RWPE1 (cell line): ENCODE measurements at regions not wholly inside any gene's neighbourhood (a gene's known extent, or its start where the extent isn't known, plus 50 kb on each side); places are given as distances from the start of the nearest gene placed in this dataset.

Source experiments
- CTCF ChIA-PET: fragments of 350-600 bp; sonication (Branson Sonifier 250); formaldehyde crosslinking; extraction: SDS; loops from one replicate; lab custom pipeline; 2021; lab: Yijun Ruan, JAX
- POLR2A ChIA-PET: fragments of 400-600 bp; formaldehyde crosslinking; extraction: SDS; loops from one replicate; lab custom pipeline; 2020; ENCODE audit warnings: antibody characterized with exemption; ENCODE audit not compliant: low non-redundant PET; lab: Yijun Ruan, JAX
- DNase-seq: peaks from one replicate; pipeline ENCODE4 v3.0.0; 2012; ENCODE audit warnings: low spot score
- H3K27ac ChIP-seq: fragments of 450-650 bp; 2 replicates; pipeline ENCODE4 v1.5.1; 2017
- CTCF ChIP-seq: fragments of 450-650 bp; conservative IDR thresholded peaks from 2 replicates; pipeline ENCODE4 v1.5.1; 2017; ENCODE audit warnings: low read depth, mild to moderate bottlenecking

- CTCF ChIA-PET, result interaction anchor here (0.6 kb wide), 1 partner anchor 212 kb away, joined by 3 read pairs; no protein-coding TSS in a partner anchor
- H3K27ac ChIP-seq, result peak overlapping the region; percentile 93
- no peak for DNase-seq
- TF ChIP-seq CTCF, result no peak
- POLR2A ChIA-PET, result no interaction called here
These were observed 316.3 kb downstream of the BCL11B start for GRCh38 chr14:98955741-98956070.

- no peak for DNase-seq
- ChIA-PET CTCF (no interaction called here), POLR2A (no interaction called here)
- no peak for TF ChIP-seq CTCF
- H3K27ac ChIP-seq, result peak overlapping the region; percentile 93
These were observed 315.8 kb downstream of the BCL11B start for GRCh38 chr14:98956181-98956580.

- ChIA-PET POLR2A (no interaction called here), CTCF (interaction anchor here (0.6 kb wide), 1 partner anchor 212 kb away, joined by 4 read pairs; no protein-coding TSS in a partner anchor)
- peak overlapping the region; percentile 93 for H3K27ac ChIP-seq
- no peak for TF ChIP-seq CTCF
- DNase-seq, result no peak
These were observed 315.3 kb downstream of the BCL11B start for GRCh38 chr14:98956661-98957060.

- TF ChIP-seq CTCF, result no peak
- H3K27ac ChIP-seq, result peak overlapping the region; percentile 93
- DNase-seq, result peak; percentile 87
- POLR2A ChIA-PET, result no interaction called here
- CTCF ChIA-PET, result interaction anchor here (0.6 kb wide), 1 partner anchor 211 kb away, joined by 4 read pairs; no protein-coding TSS in a partner anchor
These were observed 314.6 kb downstream of the BCL11B start for GRCh38 chr14:98957211-98958047.

GRCh38 chr14:98958048-98958631 is 313.9 kb downstream of the BCL11B start:
- no peak for TF ChIP-seq CTCF
- POLR2A ChIA-PET, result no interaction called here
- CTCF ChIA-PET, result no interaction called here
- DNase-seq, result no peak
- peak overlapping the region; percentile 93 for H3K27ac ChIP-seq

- ChIA-PET CTCF (interaction anchor here (0.6 kb wide), 2 partner anchors 144 to 184 kb away, joined by 3 read pairs; no protein-coding TSS in a partner anchor), POLR2A (no interaction called here)
- no peak for TF ChIP-seq CTCF
These were observed 313.4 kb downstream of the BCL11B start for GRCh38 chr14:98958632-98959031.

More at GRCh38 chr14:98958632-98959031, 313.4 kb downstream of the BCL11B start:
- peak overlapping the region; percentile 93; the same call in 1 of the 2 replicates for H3K27ac ChIP-seq
- no peak for DNase-seq
